KG1 (cell line): ENCODE measurements at regions not wholly inside any gene's neighbourhood (a gene's known extent, or its start where the extent isn't known, plus 50 kb on each side); places are given as distances from the start of the nearest gene placed in this dataset.
"Not testable (repeated sequence)": the region's sequence is repeated elsewhere in the genome, so short reads cannot be mapped to it uniquely, and the experiment has no call there.

Experiments
- DNase-seq: peaks from one replicate; lab custom pipeline; 2025; lab: John Stamatoyannopoulos, UW

- no peak for DNase-seq
Measured at GRCh38 chr16:13463619-13464018, 456.3 kb upstream of the ERCC4 start.

GRCh38 chr16:13471036-13471435 is 448.9 kb upstream of the ERCC4 start:
- DNase-seq, result no peak

GRCh38 chr16:13478991-13479390 is 441.0 kb upstream of the ERCC4 start:
- no peak for DNase-seq

- no peak for DNase-seq
Measured at GRCh38 chr16:13479549-13479948, 440.4 kb upstream of the ERCC4 start.

GRCh38 chr16:13480801-13481200 is 439.2 kb upstream of the ERCC4 start:
- no peak for DNase-seq

- no peak for DNase-seq
Measured at GRCh38 chr16:13483121-13483520, 436.8 kb upstream of the ERCC4 start.

GRCh38 chr16:13489416-13489815 is 430.5 kb upstream of the ERCC4 start:
- DNase-seq, result not testable (repeated sequence)

- no peak for DNase-seq
Measured at GRCh38 chr16:13492046-13492445, 427.9 kb upstream of the ERCC4 start.

- DNase-seq, result no peak
Measured at GRCh38 chr16:13503960-13504635, 415.9 kb upstream of the ERCC4 start.

- no peak for DNase-seq
Measured at GRCh38 chr16:13507530-13507929, 412.4 kb upstream of the ERCC4 start.

- no peak for DNase-seq
Measured at GRCh38 chr16:13510425-13511151, 409.4 kb upstream of the ERCC4 start.

GRCh38 chr16:13517841-13518240 is 402.1 kb upstream of the ERCC4 start:
- DNase-seq, result no peak

GRCh38 chr16:13519871-13520270 is 400.1 kb upstream of the ERCC4 start:
- DNase-seq, result no peak

GRCh38 chr16:13521356-13521755 is 398.6 kb upstream of the ERCC4 start:
- DNase-seq, result no peak

- DNase-seq, result no peak
Measured at GRCh38 chr16:13527332-13527731, 392.6 kb upstream of the ERCC4 start.

- DNase-seq, result no peak
Measured at GRCh38 chr16:13528691-13529090, 391.3 kb upstream of the ERCC4 start.

- no peak for DNase-seq
Measured at GRCh38 chr16:13529193-13529982, 390.6 kb upstream of the ERCC4 start.

GRCh38 chr16:13540771-13541170 is 379.2 kb upstream of the ERCC4 start:
- no peak for DNase-seq

- DNase-seq, result no peak
Measured at GRCh38 chr16:13542284-13542683, 377.7 kb upstream of the ERCC4 start.

GRCh38 chr16:13543850-13544249 is 376.1 kb upstream of the ERCC4 start:
- DNase-seq, result no peak

GRCh38 chr16:13545271-13545670 is 374.7 kb upstream of the ERCC4 start:
- DNase-seq, result no peak

GRCh38 chr16:13550254-13550653 is 369.7 kb upstream of the ERCC4 start:
- no peak for DNase-seq
